Heart left ventricle (tissue), 16 donors: ENCODE measurements at regions not wholly inside any gene's neighbourhood (a gene's known extent, or its start where the extent isn't known, plus 50 kb on each side); places are given as distances from the start of the nearest gene placed in this dataset.

Source experiments
- ATAC-seq, 4 donors: fragments of 200-7000 bp; cut with Tn5 transposase; one replicate each; pipeline ENCODE4 v1.9.1; 2020 to 2022; ENCODE audit warnings: moderate library complexity in 4 of 4, mild to moderate bottlenecking in 3 of 4, moderate number of reproducible peaks in 1 of 4
- DNase-seq, 5 donors: peaks; one replicate each; pipeline ENCODE4 v3.0.0-alpha.2; 2020
- H3K27ac ChIP-seq, 12 donors: fragments of 200-600 bp; sonication (generic) in 4 of 12; one replicate each; pipeline versions ENCODE4 v1.5.0 to v1.8.0; 2016 to 2022; ENCODE audit warnings: mild to moderate bottlenecking in 2 of 12
- H3K27me3 ChIP-seq, 9 donors: fragments of 200-600 bp; sonication (generic) in 2 of 9; one replicate each; pipeline versions ENCODE4 v1.5.1 to v1.8.0; 2016 to 2022; ENCODE audit warnings: mild to moderate bottlenecking in 3 of 9
- H3K36me3 ChIP-seq, 9 donors: fragments of 200-600 bp; sonication (generic) in 2 of 9; one replicate each; pipeline versions ENCODE4 v1.5.0 to v1.8.0; 2018 to 2022; ENCODE audit warnings: mild to moderate bottlenecking in 2 of 9
- H3K4me1 ChIP-seq, 12 donors: fragments of 200-600 bp; sonication (generic) in 4 of 12; one replicate each; pipeline versions ENCODE4 v1.5.0 to v1.8.0; 2016 to 2022; ENCODE audit warnings: mild to moderate bottlenecking in 3 of 12
- H3K4me3 ChIP-seq, 12 donors: fragments of 200-600 bp; sonication (generic) in 4 of 12; one replicate each; pipeline versions ENCODE4 v1.5.0 to v1.8.0; 2017 to 2022; ENCODE audit warnings: mild to moderate bottlenecking in 9 of 12, moderate library complexity in 4 of 12
- H3K9me3 ChIP-seq, 12 donors: fragments of 200-600 bp; sonication (generic) in 4 of 12; one replicate each; pipeline versions ENCODE4 v1.5.0 to v1.8.0; 2016 to 2022; ENCODE audit warnings: mild to moderate bottlenecking in 1 of 12
- POLR2A ChIP-seq, 2 donors: fragments of 450-650 bp; IDR thresholded peaks; one replicate each; pipeline ENCODE4 v1.6.1; 2017; ENCODE audit warnings: antibody characterized with exemption in 2 of 2, mild to moderate bottlenecking in 2 of 2, moderate library complexity in 2 of 2
- WGBS, 4 donors: extraction: QIAGEN DNeasy Blood & Tissue Kit in 2 of 4; methylation state at CpG; one replicate each; pipeline versions ENCODE4 v1.1.5 to v1.1.7; 2013 to 2018; 5-methylcytosine and 5-hydroxymethylcytosine counted together
- intact Hi-C, 10 donors: fragments of 100-400 bp; cut with DNase I; formaldehyde crosslinking; loops; one replicate each; pipeline versions ENCODE4 v1.11.1 to v1.14.2; 2022
- donor health status: ischemic (EF 13 %, LVEDD 7.1; RV severe dilation, severe dysfunction).
- donor health status: healthy with polysubstance abuse.
- donor health status: DM: no; HTN: yes; CAD: no.
- donor health status: DM: no; HTN: no; CAD: no.
- donor health status: ischemic (EF 25% LVEDD 6.9; RV normal size, moderate dysfunction).
- donor health status: ischemic (EF 25% LVEDD 5.7; RV mildly dilated, moderate dysfunction).
- donor health status: healthy.
- donor health status: DM: yes; HTN: yes; CAD: no.
- donor health status: ischemic (EF 35%, LVEDD 5.7; RV mildly dilated, moderate dysfunction).
- donor health status: nonischemic (EF 11% LVEDD 7.7; RV severe dilation, severe dysfunction).
- donor health status: DM: yes; HTN: yes; CAD: no.
- donor health status: PGD.
- donor health status: ischemic (EF 29% LVEDD 5.4; RV normal size, mild dysfunction).
- donor health status: nonischemic (EF 23%, LVEDD 6.1; RV moderate dilation, normal function).

- no peak for DNase-seq
- intact Hi-C loops = no loop called here
- 76 to 84% (median 80%) methylated on average over 10 of the region's 10 CpGs for WGBS, 4 donors
- H3K4me1 ChIP-seq = no peaks in the 10 kb centered on the region
- peaks cover 0 to 3% (median 0%) of the 10 kb centered on the region in 12 donors for H3K9me3 ChIP-seq
- TF ChIP-seq POLR2A (IDR thresholded peaks at IDR 0.05) = no peak
- peaks cover 0 to 9% (median 0%) of the 10 kb centered on the region in 9 donors for H3K27me3 ChIP-seq
- H3K36me3 ChIP-seq = no peaks in the 10 kb centered on the region
- no peak for ATAC-seq
- no peak overlapping the region for H3K27ac ChIP-seq
- H3K4me3 ChIP-seq = no peak overlapping the region
These were observed 50.2 kb upstream of the TMEM97 start for GRCh38 chr17:28268610-28269313.
